ENCODE measurements at regions not wholly inside any gene's neighbourhood (a gene's known extent, or its start where the extent isn't known, plus 50 kb on each side); places are given as distances from the start of the nearest gene placed in this dataset.

- CTCF ChIA-PET = interaction anchor here (0.6 to 4.8 kb wide), 31 partner anchors 8 to 1759 kb away, joined by 3 to 25 read pairs (median 5); no protein-coding TSS in a partner anchor
- FAIRE-seq = no peak
- H3K4me1 ChIP-seq = no peaks in the 10 kb centered on the region
- H3K4me2 ChIP-seq = no peak overlapping the region
- DNase-seq (ENCODE audit: low read depth in 1 of 2, low spot score in 1 of 2) = peak in 1 of 2 experiments; percentile 66
- POLR2A ChIA-PET = interaction anchor here (1.1 kb wide), 1 partner anchor 248 kb away, joined by 3 read pairs; no protein-coding TSS in a partner anchor
- H3K27ac ChIP-seq = no peak overlapping the region
- H3K4me3 ChIP-seq = no peak overlapping the region
- H3K9me3 ChIP-seq = no peaks in the 10 kb centered on the region
- peak; percentile 77 to 84; a peak in 5 of 6 replicates for ATAC-seq
- no peak for TF ChIP-seq RNF2 (IDR thresholded peaks at IDR 0.05; ENCODE audit: borderline replicate concordance, low read depth)
- peak; percentile 67 to 77 for TF ChIP-seq RAD21 (conservative IDR thresholded peaks at IDR 0.05 in 1 of 2, IDR thresholded peaks at IDR 0.05 in 1 of 2)
- peak; percentile 39 for TF ChIP-seq CTCF (IDR thresholded peaks at IDR 0.05)
- TF ChIP-seq SMC3 (IDR thresholded peaks at IDR 0.05) = peak; percentile 52
- TF ChIP-seq RFX5 (IDR thresholded peaks at IDR 0.05) = no peak
- 11% methylated on average over 1 of the region's 2 CpGs for WGBS (ENCODE audit: missing lambda C conversion rate)
Measured at GRCh38 chr15:38002883-38003477, 68.5 kb downstream of the TMCO5A start.

- FAIRE-seq (no peak), DNase-seq (ENCODE audit: low read depth in 1 of 2, low spot score in 1 of 2) (no peak), ATAC-seq (no peak)
- Histone ChIP-seq H3K9me3 (no peaks in the 10 kb centered on the region), H3K4me3 (no peak overlapping the region), H3K27ac (no peak overlapping the region), H3K4me1 (no peaks in the 10 kb centered on the region), H3K4me2 (no peak overlapping the region)
- ChIA-PET CTCF (interaction anchor here (0.9 to 4.8 kb wide), 9 partner anchors 10 to 436 kb away, joined by 4 to 25 read pairs (median 12); no protein-coding TSS in a partner anchor), POLR2A (no interaction called here)
- WGBS (ENCODE audit: missing lambda C conversion rate) = 55% methylated on average over 4 of the region's 4 CpGs
- no peak for TF ChIP-seq HOXB5 (CRISPR knock-in tag; IDR thresholded peaks at IDR 0.05)
- no peak for TF ChIP-seq HMGXB4 (CRISPR knock-in tag; IDR thresholded peaks at IDR 0.05; ENCODE audit: borderline replicate concordance)
- no peak for TF ChIP-seq NR3C1 (IDR thresholded peaks at IDR 0.05)
- TF ChIP-seq RARB (CRISPR knock-in tag; IDR thresholded peaks at IDR 0.05) = no peak
- no peak for TF ChIP-seq ZNF302 (CRISPR knock-in tag; IDR thresholded peaks at IDR 0.05)
- TF ChIP-seq BCL3 (IDR thresholded peaks at IDR 0.05) = no peak
- TF ChIP-seq TP53 (CRISPR knock-in tag; IDR thresholded peaks at IDR 0.05) = no peak
- TF ChIP-seq BHLHE40 (IDR thresholded peaks at IDR 0.05; ENCODE audit: low read depth, low read length) = no peak
- no peak for TF ChIP-seq POLR2A (IDR thresholded peaks at IDR 0.05; ENCODE audit: low read length)
- no peak for TF ChIP-seq EHF (CRISPR knock-in tag; IDR thresholded peaks at IDR 0.05)
- no peak for TF ChIP-seq MAX (IDR thresholded peaks at IDR 0.05)
- TF ChIP-seq TFCP2L1 (CRISPR knock-in tag; IDR thresholded peaks at IDR 0.05) = no peak
- TF ChIP-seq CHD2 (IDR thresholded peaks at IDR 0.05; ENCODE audit: low read length, partially characterized antibody) = no peak
Measured at GRCh38 chr15:38004218-38004861, 69.9 kb downstream of the TMCO5A start.
